Spleen (tissue), 3 donors: ENCODE measurements at regions not wholly inside any gene's neighbourhood (a gene's known extent, or its start where the extent isn't known, plus 50 kb on each side); places are given as distances from the start of the nearest gene placed in this dataset.

Source experiments
- POLR2A ChIP-seq, 3 donors: fragments of 450-650 bp; IDR thresholded peaks; one replicate each; pipeline ENCODE4 v1.5.1; 2017; ENCODE audit warnings: antibody characterized with exemption in 3 of 3, mild to moderate bottlenecking in 1 of 3
- POLR2AphosphoS5 ChIP-seq, 3 donors: sonication (generic); formaldehyde crosslinking; IDR thresholded peaks; one replicate each; pipeline ENCODE4 v1.5.1; 2017; ENCODE audit warnings: antibody characterized with exemption in 3 of 3

GRCh38 chr2:136448986-136449780, 316.2 kb upstream of the THSD7B start:
- TF ChIP-seq POLR2AphosphoS5 (IDR thresholded peaks at IDR 0.05): no peak
- no peak for TF ChIP-seq POLR2A (IDR thresholded peaks at IDR 0.05)
